NCI-H82 treated with DMSO at 0.1 percent for 48 hours (cell line): ENCODE measurements at regions not wholly inside any gene's neighbourhood (a gene's known extent, or its start where the extent isn't known, plus 50 kb on each side); places are given as distances from the start of the nearest gene placed in this dataset.
"Not testable (repeated sequence)": the region's sequence is repeated elsewhere in the genome, so short reads cannot be mapped to it uniquely, and the experiment has no call there.

Experiments
- DNase-seq: peaks from one replicate; lab custom pipeline; 2025; ENCODE audit not compliant: unreplicated experiment; lab: John Stamatoyannopoulos, UW

- no peak for DNase-seq
These were observed 69.8 kb downstream of the RMI2 start for GRCh38 chr16:11414815-11415775.

GRCh38 chr16:11416228-11417001, 71.2 kb downstream of the RMI2 start:
- no peak for DNase-seq

GRCh38 chr16:11417487-11417886, 72.2 kb downstream of the RMI2 start:
- DNase-seq = no peak

- no peak for DNase-seq
These were observed 73.2 kb downstream of the RMI2 start for GRCh38 chr16:11418506-11418905.

GRCh38 chr16:11420067-11420466, 74.8 kb downstream of the RMI2 start:
- DNase-seq = not testable (repeated sequence)

- no peak for DNase-seq
These were observed 75.6 kb downstream of the RMI2 start for GRCh38 chr16:11420895-11421294.

GRCh38 chr16:11422381-11423314, 77.4 kb downstream of the RMI2 start:
- no peak for DNase-seq

GRCh38 chr16:11423315-11424117, 78.3 kb downstream of the RMI2 start:
- no peak for DNase-seq

- DNase-seq = no peak
These were observed 78.8 kb downstream of the RMI2 start for GRCh38 chr16:11424118-11424460.

- DNase-seq = no peak
These were observed 79.9 kb downstream of the RMI2 start for GRCh38 chr16:11425140-11425539.

GRCh38 chr16:11428623-11428953, 83.3 kb downstream of the RMI2 start:
- no peak for DNase-seq

GRCh38 chr16:11429123-11429522, 83.9 kb downstream of the RMI2 start:
- DNase-seq = no peak

- DNase-seq = no peak
These were observed 84.6 kb downstream of the RMI2 start for GRCh38 chr16:11429823-11430222.

GRCh38 chr16:11430601-11431317, 85.5 kb downstream of the RMI2 start:
- DNase-seq = no peak

GRCh38 chr16:11431915-11432465, 86.7 kb downstream of the RMI2 start:
- no peak for DNase-seq

GRCh38 chr16:11432856-11433395, 87.7 kb downstream of the RMI2 start:
- DNase-seq = no peak

- no peak for DNase-seq
These were observed 90.3 kb downstream of the RMI2 start for GRCh38 chr16:11435576-11435975.

GRCh38 chr16:11437069-11437468, 91.8 kb downstream of the RMI2 start:
- no peak for DNase-seq
